ENCODE measurements at regions not wholly inside any gene's neighbourhood (a gene's known extent, or its start where the extent isn't known, plus 50 kb on each side); places are given as distances from the start of the nearest gene placed in this dataset.

GRCh38 chr19:22523940-22524339, 101.8 kb upstream of the ZNF98 start:
- TF ChIP-seq CTCF (IDR thresholded peaks at IDR 0.05; ENCODE audit: insufficient read depth, low read length) (no peak), GABPA (IDR thresholded peaks at IDR 0.05; ENCODE audit: low read depth) (no peak), REST (IDR thresholded peaks at IDR 0.05; ENCODE audit: insufficient replicate concordance, low read depth) (no peak)
